C4-2B (cell line): ENCODE measurements at regions not wholly inside any gene's neighbourhood (a gene's known extent, or its start where the extent isn't known, plus 50 kb on each side); places are given as distances from the start of the nearest gene placed in this dataset.

Source experiments
- ZFX ChIP-seq: fragments of 450-650 bp; IDR thresholded peaks from 2 replicates; pipeline ENCODE4 v1.6.1; 2017
- TF ChIP-seq, protein P1 (sequence below): fragments of 450-650 bp; conservative IDR thresholded peaks from 2 replicates; pipeline ENCODE4 v1.5.1; 2017; ENCODE audit warnings: mild to moderate bottlenecking

DNA sequence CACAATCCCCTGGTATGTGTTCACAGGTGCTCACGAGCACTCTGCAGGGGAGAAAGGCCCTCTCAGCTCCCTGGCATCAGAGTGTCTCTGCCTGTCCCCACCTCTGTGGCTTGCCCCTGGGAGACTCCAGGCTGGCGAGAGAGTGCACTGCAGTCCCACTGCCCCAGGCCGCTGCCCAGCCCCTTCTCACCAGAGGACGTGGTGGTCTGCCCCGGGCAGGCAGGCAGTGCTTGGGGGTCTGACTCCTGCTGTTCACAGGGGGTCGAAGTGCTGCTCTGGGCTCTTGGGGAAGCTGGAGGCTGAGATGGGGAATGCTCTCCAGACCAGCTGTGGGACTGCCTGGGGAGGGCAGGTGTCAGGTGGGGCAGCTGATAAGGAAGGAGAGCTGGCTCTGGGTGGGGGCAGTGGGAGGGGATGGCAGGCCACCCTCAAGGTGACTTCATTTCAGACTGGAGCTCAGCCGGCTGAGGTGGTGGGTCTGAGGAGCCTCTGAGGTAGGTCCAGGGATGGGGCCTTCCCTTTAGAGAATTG, 151.0 kb upstream of the B3GAT1 start:
- TF ChIP-seq, protein P1, sequence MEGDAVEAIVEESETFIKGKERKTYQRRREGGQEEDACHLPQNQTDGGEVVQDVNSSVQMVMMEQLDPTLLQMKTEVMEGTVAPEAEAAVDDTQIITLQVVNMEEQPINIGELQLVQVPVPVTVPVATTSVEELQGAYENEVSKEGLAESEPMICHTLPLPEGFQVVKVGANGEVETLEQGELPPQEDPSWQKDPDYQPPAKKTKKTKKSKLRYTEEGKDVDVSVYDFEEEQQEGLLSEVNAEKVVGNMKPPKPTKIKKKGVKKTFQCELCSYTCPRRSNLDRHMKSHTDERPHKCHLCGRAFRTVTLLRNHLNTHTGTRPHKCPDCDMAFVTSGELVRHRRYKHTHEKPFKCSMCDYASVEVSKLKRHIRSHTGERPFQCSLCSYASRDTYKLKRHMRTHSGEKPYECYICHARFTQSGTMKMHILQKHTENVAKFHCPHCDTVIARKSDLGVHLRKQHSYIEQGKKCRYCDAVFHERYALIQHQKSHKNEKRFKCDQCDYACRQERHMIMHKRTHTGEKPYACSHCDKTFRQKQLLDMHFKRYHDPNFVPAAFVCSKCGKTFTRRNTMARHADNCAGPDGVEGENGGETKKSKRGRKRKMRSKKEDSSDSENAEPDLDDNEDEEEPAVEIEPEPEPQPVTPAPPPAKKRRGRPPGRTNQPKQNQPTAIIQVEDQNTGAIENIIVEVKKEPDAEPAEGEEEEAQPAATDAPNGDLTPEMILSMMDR = no peak
- TF ChIP-seq ZFX = no peak
